ENCODE measurements at regions not wholly inside any gene's neighbourhood (a gene's known extent, or its start where the extent isn't known, plus 50 kb on each side); places are given as distances from the start of the nearest gene placed in this dataset.

DNA sequence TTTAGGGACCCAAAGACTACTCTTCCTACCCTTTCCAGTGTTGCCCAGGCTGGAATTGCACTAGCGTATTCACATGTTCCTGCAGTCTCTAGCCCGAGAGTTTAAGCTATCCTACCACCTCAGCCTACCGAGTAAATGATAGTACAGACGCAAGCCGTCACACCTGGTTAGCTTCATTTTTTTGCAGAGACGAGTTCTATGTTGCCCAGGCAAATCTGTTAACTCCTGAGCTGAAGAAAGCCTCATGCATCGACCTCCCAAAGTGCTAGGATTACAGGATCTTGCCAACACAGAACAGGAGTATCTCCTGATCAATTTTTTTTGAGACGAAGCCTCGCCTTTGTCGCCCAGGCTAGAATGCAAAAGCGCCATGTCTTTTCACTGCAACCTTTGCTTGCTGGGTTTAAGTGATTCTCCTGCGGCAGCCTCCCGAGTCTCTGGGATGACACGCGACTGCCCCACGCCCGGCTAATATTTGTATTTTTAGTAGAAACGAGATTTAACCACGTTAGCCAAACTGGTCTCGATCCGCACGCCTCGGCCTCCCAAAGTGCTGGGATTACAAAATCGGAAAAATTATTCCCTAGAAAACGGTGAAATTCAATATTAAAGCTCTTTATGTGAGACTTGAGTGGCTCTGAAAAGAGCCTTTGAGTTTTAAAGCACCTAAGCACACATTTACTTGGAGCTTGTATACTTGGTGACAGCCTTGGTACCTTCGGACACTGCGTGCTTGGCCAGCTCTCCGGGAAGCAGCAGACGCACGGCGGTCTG lies 128.5 kb downstream of the HFE start:
- H3K4me3 ChIP-seq (ENCODE audit: low read depth in 1 of 2, low read length in 1 of 2), result peak overlapping the region; percentile 68 to 71
- peak overlapping the region; percentile 81 for H3K27ac ChIP-seq
- no peaks in the 10 kb centered on the region for H3K27me3 ChIP-seq
- peaks cover 31 to 32% of the 10 kb centered on the region in 2 experiments for H3K4me1 ChIP-seq (ENCODE audit: control insufficient read depth in 1 of 2, insufficient read depth in 1 of 2, low read depth in 1 of 2, low read length in 1 of 2)
- H3K9me3 ChIP-seq, result peaks cover 13% of the 10 kb centered on the region
- H3K36me3 ChIP-seq, result no peaks in the 10 kb centered on the region
- TF ChIP-seq CTCF (IDR thresholded peaks at IDR 0.05), result no peak

DNA sequence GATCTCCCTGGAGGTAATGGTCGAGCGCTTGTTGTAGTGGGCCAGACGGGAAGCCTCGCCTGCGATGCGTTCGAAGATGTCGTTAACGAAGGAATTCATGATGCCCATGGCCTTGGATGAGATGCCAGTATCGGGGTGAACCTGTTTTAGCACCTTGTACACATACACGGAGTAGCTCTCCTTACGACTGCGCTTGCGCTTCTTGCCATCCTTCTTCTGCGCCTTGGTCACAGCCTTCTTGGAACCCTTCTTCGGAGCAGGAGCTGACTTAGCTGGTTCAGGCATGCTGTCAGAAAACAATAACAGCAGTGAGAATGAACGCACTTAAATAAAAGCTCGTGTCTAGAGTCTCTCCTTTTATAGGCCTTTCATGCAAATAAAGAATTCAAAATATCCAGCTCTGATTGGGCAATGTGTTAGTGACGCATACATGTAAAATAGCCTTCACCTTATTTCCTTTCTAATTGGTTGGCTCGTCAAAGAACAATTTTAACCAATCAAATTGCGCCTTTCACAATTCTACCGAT lies 129.2 kb downstream of the HFE start:
- H3K27ac ChIP-seq, result peak overlapping the region; percentile 81
- peak overlapping the region; percentile 68 to 71 for H3K4me3 ChIP-seq (ENCODE audit: low read depth in 1 of 2, low read length in 1 of 2)
- no peaks in the 10 kb centered on the region for H3K36me3 ChIP-seq
- no peak for TF ChIP-seq CTCF (IDR thresholded peaks at IDR 0.05)
- H3K4me1 ChIP-seq (ENCODE audit: control insufficient read depth in 1 of 2, insufficient read depth in 1 of 2, low read depth in 1 of 2, low read length in 1 of 2), result peaks cover 31 to 32% of the 10 kb centered on the region in 2 experiments
- no peaks in the 10 kb centered on the region for H3K27me3 ChIP-seq
- H3K9me3 ChIP-seq, result peaks cover 13% of the 10 kb centered on the region

GRCh38 chr6:26216886-26217713 lies 129.9 kb downstream of the HFE start:
- Histone ChIP-seq H3K4me1 (ENCODE audit: control insufficient read depth in 1 of 2, insufficient read depth in 1 of 2, low read depth in 1 of 2, low read length in 1 of 2) (peaks cover 31 to 32% of the 10 kb centered on the region in 2 experiments), H3K9me3 (peaks cover 13% of the 10 kb centered on the region), H3K27ac (peak overlapping the region; percentile 81), H3K36me3 (no peaks in the 10 kb centered on the region), H3K27me3 (no peaks in the 10 kb centered on the region), H3K4me3 (ENCODE audit: low read depth in 1 of 2, low read length in 1 of 2) (peak overlapping the region; percentile 68 to 71)
- TF ChIP-seq CTCF (IDR thresholded peaks at IDR 0.05), result peak; percentile 54

- H3K27me3 ChIP-seq, result peaks cover 6% of the 10 kb centered on the region
- peaks cover 13% of the 10 kb centered on the region for H3K9me3 ChIP-seq
- peaks cover 31 to 32% of the 10 kb centered on the region in 2 experiments for H3K4me1 ChIP-seq (ENCODE audit: control insufficient read depth in 1 of 2, insufficient read depth in 1 of 2, low read depth in 1 of 2, low read length in 1 of 2)
- peak overlapping the region; percentile 81 for H3K27ac ChIP-seq
- peak overlapping the region; percentile 68 to 71 for H3K4me3 ChIP-seq (ENCODE audit: low read depth in 1 of 2, low read length in 1 of 2)
- no peak for TF ChIP-seq CTCF (IDR thresholded peaks at IDR 0.05)
- H3K36me3 ChIP-seq, result no peaks in the 10 kb centered on the region
Measured at GRCh38 chr6:26217714-26218075, 130.5 kb downstream of the HFE start.

- no peaks in the 10 kb centered on the region for H3K36me3 ChIP-seq
- H3K27ac ChIP-seq, result no peak overlapping the region
- peaks cover 13% of the 10 kb centered on the region for H3K9me3 ChIP-seq
- H3K4me1 ChIP-seq (ENCODE audit: control insufficient read depth in 1 of 2, insufficient read depth in 1 of 2, low read depth in 1 of 2, low read length in 1 of 2), result peaks cover 39 to 40% of the 10 kb centered on the region in 2 experiments
- H3K27me3 ChIP-seq, result peaks cover 17% of the 10 kb centered on the region
- no peak overlapping the region for H3K4me3 ChIP-seq (ENCODE audit: low read depth in 1 of 2, low read length in 1 of 2)
- no peak for TF ChIP-seq CTCF (IDR thresholded peaks at IDR 0.05)
Measured at GRCh38 chr6:26218824-26219223, 131.6 kb downstream of the HFE start.

All from neutrophil (primary cell).